Thyroid gland (tissue), 4 donors: ENCODE measurements at regions not wholly inside any gene's neighbourhood (a gene's known extent, or its start where the extent isn't known, plus 50 kb on each side); places are given as distances from the start of the nearest gene placed in this dataset.

Experiments
- DNase-seq, 2 donors: peaks; one replicate each; pipeline ENCODE4 v3.0.0-alpha.2; 2019
- H3K27ac ChIP-seq, 3 donors: fragments of 200-600 bp; sonication (generic); 1 replicate in 2 of 3; 2 replicates in 1 of 3; pipeline ENCODE4 v1.5.1; 2016 to 2019; ENCODE audit warnings: mild to moderate bottlenecking in 1 of 3, moderate library complexity in 1 of 3
- H3K27me3 ChIP-seq: fragments of 200-600 bp; sonication (generic); one replicate; pipeline ENCODE4 v1.5.1; 2019
- H3K36me3 ChIP-seq, 2 donors: fragments of 200-600 bp; sonication (generic); one replicate each; pipeline ENCODE4 v1.5.1; 2016 to 2019
- H3K4me1 ChIP-seq, 2 donors: fragments of 200-600 bp; sonication (generic); one replicate each; pipeline ENCODE4 v1.5.1; 2017 to 2019
- H3K4me3 ChIP-seq, 3 donors: fragments of 200-600 bp; sonication (generic); replicated peaks in 1 of 3; 1 replicate in 2 of 3; 2 replicates in 1 of 3; pipeline ENCODE4 v1.5.1; 2016; ENCODE audit warnings: mild to moderate bottlenecking in 1 of 3
- H3K9me3 ChIP-seq: fragments of 200-600 bp; sonication (generic); one replicate; pipeline ENCODE4 v1.5.1; 2017
- CTCF ChIP-seq, 6 experiments: fragments of 200-600 bp in 3 of 6; fragments of 450-650 bp in 3 of 6; sonication (generic) in 3 of 6; IDR thresholded peaks; one replicate each; pipeline ENCODE4 v1.5.1; 2016 to 2019; ENCODE audit warnings: antibody characterized with exemption in 6 of 6, mild to moderate bottlenecking in 2 of 6, inconsistent platforms in 1 of 6, moderate library complexity in 1 of 6
- POLR2A ChIP-seq, 2 donors: fragments of 450-650 bp; IDR thresholded peaks; one replicate each; pipeline ENCODE4 v1.6.1; 2017; ENCODE audit warnings: antibody characterized with exemption in 2 of 2, mild to moderate bottlenecking in 2 of 2, moderate library complexity in 1 of 2
- WGBS, 2 donors: methylation state at CpG; one replicate each; pipeline ENCODE4 v1.1.5; 2017; 5-methylcytosine and 5-hydroxymethylcytosine counted together
- intact Hi-C: fragments of 100-400 bp; cut with DNase I; formaldehyde crosslinking; loops from one replicate; pipeline ENCODE4 v1.15.1; 2023

GRCh38 chr2:221786297-221786926 is 214.3 kb upstream of the EPHA4 start:
- no peak overlapping the region for H3K27ac ChIP-seq
- WGBS, 2 donors: 87 to 89% methylated on average over 5 of the region's 5 CpGs

GRCh38 chr2:221780281-221780688 is 208.2 kb upstream of the EPHA4 start:
- intact Hi-C loops: no loop called here
- 63 to 66% methylated on average over 1 of the region's 1 CpG for WGBS, 2 donors
- no peaks in the 10 kb centered on the region for H3K4me1 ChIP-seq
- no peaks in the 10 kb centered on the region for H3K27me3 ChIP-seq
- H3K4me3 ChIP-seq: no peak overlapping the region
- no peak overlapping the region for H3K27ac ChIP-seq
- H3K36me3 ChIP-seq: no peaks in the 10 kb centered on the region
- TF ChIP-seq CTCF (IDR thresholded peaks at IDR 0.05) (no peak), POLR2A (IDR thresholded peaks at IDR 0.05) (no peak)
- no peaks in the 10 kb centered on the region for H3K9me3 ChIP-seq
- DNase-seq: no peak

More at GRCh38 chr2:221786297-221786926, 214.3 kb upstream of the EPHA4 start:
- Histone ChIP-seq H3K27me3 (no peaks in the 10 kb centered on the region), H3K9me3 (no peaks in the 10 kb centered on the region), H3K4me3 (no peak overlapping the region), H3K4me1 (no peaks in the 10 kb centered on the region), H3K36me3 (no peaks in the 10 kb centered on the region)
- no peak for DNase-seq
- TF ChIP-seq CTCF (IDR thresholded peaks at IDR 0.05) (no peak), POLR2A (IDR thresholded peaks at IDR 0.05) (no peak)
- intact Hi-C loops: no loop called here

GRCh38 chr2:221779614-221780067 is 207.5 kb upstream of the EPHA4 start:
- TF ChIP-seq CTCF (IDR thresholded peaks at IDR 0.05): no peak
- TF ChIP-seq POLR2A (IDR thresholded peaks at IDR 0.05): no peak
- no peak overlapping the region for H3K27ac ChIP-seq
- H3K36me3 ChIP-seq: no peaks in the 10 kb centered on the region
- intact Hi-C loops: no loop called here
- no peaks in the 10 kb centered on the region for H3K9me3 ChIP-seq
- no peak for DNase-seq
- WGBS, 2 donors: 67 to 69% methylated on average over 4 of the region's 4 CpGs
- no peak overlapping the region for H3K4me3 ChIP-seq
- no peaks in the 10 kb centered on the region for H3K4me1 ChIP-seq
- H3K27me3 ChIP-seq: no peaks in the 10 kb centered on the region

GRCh38 chr2:221778025-221778424 is 205.9 kb upstream of the EPHA4 start:
- TF ChIP-seq CTCF (IDR thresholded peaks at IDR 0.05): no peak
- no peak for TF ChIP-seq POLR2A (IDR thresholded peaks at IDR 0.05)
- Histone ChIP-seq H3K27ac (no peak overlapping the region), H3K9me3 (no peaks in the 10 kb centered on the region), H3K4me3 (no peak overlapping the region), H3K4me1 (no peaks in the 10 kb centered on the region), H3K27me3 (no peaks in the 10 kb centered on the region), H3K36me3 (no peaks in the 10 kb centered on the region)
- intact Hi-C loops: no loop called here
- whole genome bisulfite sequencing, 2 donors: 79 to 82% methylated on average over 4 of the region's 4 CpGs
- DNase-seq: no peak

GRCh38 chr2:221777119-221777518 is 205.0 kb upstream of the EPHA4 start:
- no peak overlapping the region for H3K27ac ChIP-seq
- no peak for DNase-seq
- H3K9me3 ChIP-seq: no peaks in the 10 kb centered on the region
- no peaks in the 10 kb centered on the region for H3K4me1 ChIP-seq
- H3K27me3 ChIP-seq: no peaks in the 10 kb centered on the region
- H3K36me3 ChIP-seq: no peaks in the 10 kb centered on the region
- no peak for TF ChIP-seq CTCF (IDR thresholded peaks at IDR 0.05)
- TF ChIP-seq POLR2A (IDR thresholded peaks at IDR 0.05): no peak
- WGBS, 2 donors: 89 to 94% methylated on average over 1 of the region's 1 CpG
- intact Hi-C loops: no loop called here
- H3K4me3 ChIP-seq: no peak overlapping the region
